ENCODE measurements at regions not wholly inside any gene's neighbourhood (a gene's known extent, or its start where the extent isn't known, plus 50 kb on each side); places are given as distances from the start of the nearest gene placed in this dataset.
"Not testable (repeated sequence)": the region's sequence is repeated elsewhere in the genome, so short reads cannot be mapped to it uniquely, and the experiment has no call there.

DNA sequence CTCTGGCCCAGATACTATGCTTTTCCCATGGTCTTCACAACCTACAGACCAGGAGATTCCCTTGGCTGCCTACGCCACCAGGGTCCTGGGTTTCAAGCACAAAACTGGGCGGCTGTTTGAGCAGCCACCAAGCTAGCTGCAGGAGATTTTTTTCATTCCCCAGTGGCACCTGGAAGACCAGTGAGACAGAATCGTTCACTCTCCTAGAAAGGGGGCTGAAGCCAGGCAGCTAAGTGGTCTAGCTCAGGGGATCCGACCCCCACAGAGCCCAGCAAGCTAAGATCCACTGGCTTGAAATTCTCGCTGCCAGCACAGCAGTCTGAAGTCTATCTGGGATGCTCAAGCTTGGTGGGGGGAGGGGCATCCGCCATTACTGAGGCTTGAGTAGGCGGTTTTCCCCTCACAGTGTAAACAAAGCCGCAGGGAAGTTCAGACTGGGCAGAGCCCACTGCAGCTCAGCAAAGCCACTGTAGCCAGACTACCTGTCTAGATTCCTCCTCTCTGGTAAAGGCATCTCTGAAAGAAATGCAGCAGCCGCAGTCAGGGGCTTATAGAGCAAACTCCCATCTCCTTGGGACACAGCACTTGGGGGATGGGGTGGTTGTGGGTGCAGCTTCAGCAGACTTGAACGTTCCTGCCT, 168.7 kb upstream of the ADAMTSL1 start:
- CTCF ChIA-PET (ENCODE audit: low intra/inter-chr PET ratio); DNase-seq (ENCODE audit: extremely low read depth in 1 of 4, low spot score in 3 of 4); H3K27me3 ChIP-seq (ENCODE audit: control insufficient read depth in 2 of 2, insufficient read depth in 2 of 2, low read length in 2 of 2); H4K20me1 ChIP-seq (replicated peaks; ENCODE audit: control insufficient read depth, insufficient read depth, low read length); H2AFZ ChIP-seq (ENCODE audit: low read depth, low read length); in situ Hi-C loops (cut with MboI); intact Hi-C loops (cut with micrococcal nuclease); H3K4me1 ChIP-seq (replicated peaks in 1 of 2; ENCODE audit: control insufficient read depth in 2 of 2, insufficient read depth in 2 of 2, low read length in 2 of 2); POLR2A ChIA-PET; H3K36me3 ChIP-seq (ENCODE audit: control insufficient read depth, insufficient read depth, low read length); BruUV-seq (replicated peaks); H3K9me3 ChIP-seq (replicated peaks; ENCODE audit: control insufficient read depth, insufficient read depth, low read depth, low read length); H3K4me2 ChIP-seq (ENCODE audit: insufficient read depth, low read length); H3K4me3 ChIP-seq; H3K9me1 ChIP-seq (ENCODE audit: control insufficient read depth, insufficient read depth, low read length); ATAC-seq; H3K9ac ChIP-seq (ENCODE audit: insufficient read depth in 1 of 2, low read depth in 2 of 2, low read length in 2 of 2); H3K27ac ChIP-seq (ENCODE audit: extremely low read depth, low read depth, low read length); H3K79me2 ChIP-seq (ENCODE audit: control insufficient read depth, insufficient read depth, low read length); FAIRE-seq: not testable (repeated sequence)
- WGBS (ENCODE audit: insufficient coverage, low coverage, missing lambda C conversion rate), result 0% methylated on average over 7 of the region's 10 CpGs

GRCh38 chr9:18314316-18314715, 159.6 kb upstream of the ADAMTSL1 start:
- ATAC-seq, result no peak
- ChIA-PET POLR2A (no interaction called here), CTCF (ENCODE audit: low intra/inter-chr PET ratio) (no interaction called here)
- no peaks in the 10 kb centered on the region for H3K4me1 ChIP-seq (replicated peaks in 1 of 2; ENCODE audit: control insufficient read depth in 2 of 2, insufficient read depth in 2 of 2, low read length in 2 of 2)
- no peak overlapping the region for H2AFZ ChIP-seq (ENCODE audit: low read depth, low read length)
- 0% methylated on average over 6 of the region's 14 CpGs for WGBS (ENCODE audit: insufficient coverage, low coverage, missing lambda C conversion rate)
- H3K9me1 ChIP-seq (ENCODE audit: control insufficient read depth, insufficient read depth, low read length), result no peaks in the 10 kb centered on the region
- no peak for TF ChIP-seq DLX4 (CRISPR knock-in tag; IDR thresholded peaks at IDR 0.05)
- TF ChIP-seq, protein P1, sequence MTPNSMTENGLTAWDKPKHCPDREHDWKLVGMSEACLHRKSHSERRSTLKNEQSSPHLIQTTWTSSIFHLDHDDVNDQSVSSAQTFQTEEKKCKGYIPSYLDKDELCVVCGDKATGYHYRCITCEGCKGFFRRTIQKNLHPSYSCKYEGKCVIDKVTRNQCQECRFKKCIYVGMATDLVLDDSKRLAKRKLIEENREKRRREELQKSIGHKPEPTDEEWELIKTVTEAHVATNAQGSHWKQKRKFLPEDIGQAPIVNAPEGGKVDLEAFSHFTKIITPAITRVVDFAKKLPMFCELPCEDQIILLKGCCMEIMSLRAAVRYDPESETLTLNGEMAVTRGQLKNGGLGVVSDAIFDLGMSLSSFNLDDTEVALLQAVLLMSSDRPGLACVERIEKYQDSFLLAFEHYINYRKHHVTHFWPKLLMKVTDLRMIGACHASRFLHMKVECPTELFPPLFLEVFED (CRISPR knock-in tag; conservative IDR thresholded peaks at IDR 0.05), result no peak
- TF ChIP-seq CBX3 (IDR thresholded peaks at IDR 0.05; ENCODE audit: borderline replicate concordance in 1 of 2, low read length in 2 of 2), result no peak
- no peak for TF ChIP-seq PHTF2 (CRISPR knock-in tag; IDR thresholded peaks at IDR 0.05)
- TF ChIP-seq TCF7L2 (IDR thresholded peaks at IDR 0.05; ENCODE audit: low read depth, low read length), result no peak
- no peak for TF ChIP-seq CSDE1 (IDR thresholded peaks at IDR 0.05)
- TF ChIP-seq ZNF165 (CRISPR knock-in tag; IDR thresholded peaks at IDR 0.05; ENCODE audit: borderline replicate concordance), result no peak
- TF ChIP-seq ETV1 (tag; conservative IDR thresholded peaks at IDR 0.05; ENCODE audit: low read depth), result no peak
- TF ChIP-seq HMG20A (CRISPR knock-in tag; conservative IDR thresholded peaks at IDR 0.05), result no peak
- no peak overlapping the region for H3K4me3 ChIP-seq
- no peak for FAIRE-seq
- H3K4me2 ChIP-seq (ENCODE audit: insufficient read depth, low read length), result no peak overlapping the region
- no peaks in the 10 kb centered on the region for H4K20me1 ChIP-seq (replicated peaks; ENCODE audit: control insufficient read depth, insufficient read depth, low read length)
- BruUV-seq (replicated peaks), result no TSS peak
- H3K36me3 ChIP-seq (ENCODE audit: control insufficient read depth, insufficient read depth, low read length), result no peaks in the 10 kb centered on the region
- DNase-seq (ENCODE audit: extremely low read depth in 1 of 4, low spot score in 3 of 4), result no peak
- no peaks in the 10 kb centered on the region for H3K27me3 ChIP-seq (ENCODE audit: control insufficient read depth in 2 of 2, insufficient read depth in 2 of 2, low read length in 2 of 2)
- H3K9me3 ChIP-seq (replicated peaks; ENCODE audit: control insufficient read depth, insufficient read depth, low read depth, low read length), result no peaks in the 10 kb centered on the region; the same call in 1 of the 2 replicates
- no peak overlapping the region for H3K27ac ChIP-seq (ENCODE audit: extremely low read depth, low read depth, low read length)
- in situ Hi-C loops (cut with MboI), result no loop called here
- intact Hi-C loops (cut with micrococcal nuclease), result no loop called here
- H3K9ac ChIP-seq (ENCODE audit: insufficient read depth in 1 of 2, low read depth in 2 of 2, low read length in 2 of 2), result no peak overlapping the region
- no peaks in the 10 kb centered on the region for H3K79me2 ChIP-seq (ENCODE audit: control insufficient read depth, insufficient read depth, low read length)

All from K562 (cell line).